ENCODE measurements at regions not wholly inside any gene's neighbourhood (a gene's known extent, or its start where the extent isn't known, plus 50 kb on each side); places are given as distances from the start of the nearest gene placed in this dataset.

GRCh38 chr2:176653479-176654443 lies 384.5 kb downstream of the MTX2 start:
- H3K27me3 ChIP-seq: no peaks in the 10 kb centered on the region
- no peaks in the 10 kb centered on the region for H3K4me1 ChIP-seq
- H3K9ac ChIP-seq: no peak overlapping the region
- H3K4me2 ChIP-seq: no peak overlapping the region
- H3K4me3 ChIP-seq: no peak overlapping the region
- H3K36me3 ChIP-seq: no peaks in the 10 kb centered on the region
- no peak overlapping the region for H3K27ac ChIP-seq
- no peaks in the 10 kb centered on the region for H4K20me1 ChIP-seq
- H3K9me3 ChIP-seq (replicated peaks in 1 of 11): no peaks in the 10 kb centered on the region
- no peak for TF ChIP-seq Cebpa-rat (IDR thresholded peaks at IDR 0.05)

- H4K20me1 ChIP-seq: no peaks in the 10 kb centered on the region
- H3K4me1 ChIP-seq: no peaks in the 10 kb centered on the region
- no peak overlapping the region for H3K9ac ChIP-seq
- H3K4me2 ChIP-seq: no peak overlapping the region
- H3K9me3 ChIP-seq (replicated peaks in 1 of 11): no peaks in the 10 kb centered on the region
- no peak overlapping the region for H3K4me3 ChIP-seq
- no peaks in the 10 kb centered on the region for H3K36me3 ChIP-seq
- no peak overlapping the region for H3K27ac ChIP-seq
- H3K27me3 ChIP-seq: no peaks in the 10 kb centered on the region
- no peak for TF ChIP-seq Cebpa-rat (IDR thresholded peaks at IDR 0.05)
Observed at GRCh38 chr2:176656038-176656775, 387.0 kb downstream of the MTX2 start.

GRCh38 chr2:176656776-176657140 lies 387.5 kb downstream of the MTX2 start:
- TF ChIP-seq Cebpa-rat (IDR thresholded peaks at IDR 0.05): no peak
- Histone ChIP-seq H3K9ac (no peak overlapping the region), H3K4me3 (no peak overlapping the region), H4K20me1 (no peaks in the 10 kb centered on the region), H3K36me3 (no peaks in the 10 kb centered on the region), H3K9me3 (replicated peaks in 1 of 11) (no peaks in the 10 kb centered on the region), H3K27me3 (no peaks in the 10 kb centered on the region), H3K4me1 (no peaks in the 10 kb centered on the region), H3K27ac (no peak overlapping the region), H3K4me2 (no peak overlapping the region)

- TF ChIP-seq Cebpa-rat (IDR thresholded peaks at IDR 0.05): no peak
- no peaks in the 10 kb centered on the region for H3K36me3 ChIP-seq
- no peaks in the 10 kb centered on the region for H3K27me3 ChIP-seq
- no peaks in the 10 kb centered on the region for H4K20me1 ChIP-seq
- H3K4me3 ChIP-seq: no peak overlapping the region
- H3K4me2 ChIP-seq: no peak overlapping the region
- H3K9ac ChIP-seq: no peak overlapping the region
- no peak overlapping the region for H3K27ac ChIP-seq
- H3K9me3 ChIP-seq (replicated peaks in 1 of 11): no peaks in the 10 kb centered on the region
- H3K4me1 ChIP-seq: no peaks in the 10 kb centered on the region
Observed at GRCh38 chr2:176657393-176657792, 388.2 kb downstream of the MTX2 start.

- Histone ChIP-seq H4K20me1 (no peaks in the 10 kb centered on the region), H3K4me1 (no peaks in the 10 kb centered on the region), H3K9me3 (replicated peaks in 1 of 11) (no peaks in the 10 kb centered on the region), H3K4me2 (no peak overlapping the region), H3K27me3 (no peaks in the 10 kb centered on the region), H3K27ac (no peak overlapping the region), H3K4me3 (no peak overlapping the region), H3K9ac (no peak overlapping the region), H3K36me3 (no peaks in the 10 kb centered on the region)
- no peak for TF ChIP-seq Cebpa-rat (IDR thresholded peaks at IDR 0.05)
Observed at GRCh38 chr2:176658708-176659107, 389.5 kb downstream of the MTX2 start.

- no peak overlapping the region for H3K27ac ChIP-seq
- H4K20me1 ChIP-seq: no peaks in the 10 kb centered on the region
- H3K9ac ChIP-seq: no peak overlapping the region
- no peaks in the 10 kb centered on the region for H3K9me3 ChIP-seq (replicated peaks in 1 of 11)
- TF ChIP-seq Cebpa-rat (IDR thresholded peaks at IDR 0.05): no peak
- H3K4me2 ChIP-seq: no peak overlapping the region
- no peak overlapping the region for H3K4me3 ChIP-seq
- H3K27me3 ChIP-seq: no peaks in the 10 kb centered on the region
- H3K4me1 ChIP-seq: no peaks in the 10 kb centered on the region
- no peaks in the 10 kb centered on the region for H3K36me3 ChIP-seq
Observed at GRCh38 chr2:176662753-176663152, 393.5 kb downstream of the MTX2 start.

- Histone ChIP-seq H3K4me1 (no peaks in the 10 kb centered on the region), H4K20me1 (no peaks in the 10 kb centered on the region), H3K4me3 (no peak overlapping the region), H3K36me3 (no peaks in the 10 kb centered on the region), H3K27me3 (no peaks in the 10 kb centered on the region), H3K27ac (no peak overlapping the region), H3K4me2 (no peak overlapping the region), H3K9ac (no peak overlapping the region), H3K9me3 (replicated peaks in 1 of 11) (no peaks in the 10 kb centered on the region)
- no peak for TF ChIP-seq Cebpa-rat (IDR thresholded peaks at IDR 0.05)
Observed at GRCh38 chr2:176664478-176664877, 395.2 kb downstream of the MTX2 start.

GRCh38 chr2:176665086-176665485 lies 395.8 kb downstream of the MTX2 start:
- no peaks in the 10 kb centered on the region for H3K36me3 ChIP-seq
- no peaks in the 10 kb centered on the region for H4K20me1 ChIP-seq
- H3K4me3 ChIP-seq: no peak overlapping the region
- H3K9ac ChIP-seq: no peak overlapping the region
- no peaks in the 10 kb centered on the region for H3K4me1 ChIP-seq
- H3K9me3 ChIP-seq (replicated peaks in 1 of 11): no peaks in the 10 kb centered on the region
- H3K27me3 ChIP-seq: no peaks in the 10 kb centered on the region
- no peak overlapping the region for H3K4me2 ChIP-seq
- no peak for TF ChIP-seq Cebpa-rat (IDR thresholded peaks at IDR 0.05)
- no peak overlapping the region for H3K27ac ChIP-seq

- TF ChIP-seq Cebpa-rat (IDR thresholded peaks at IDR 0.05): no peak
- H4K20me1 ChIP-seq: no peaks in the 10 kb centered on the region
- H3K36me3 ChIP-seq: no peaks in the 10 kb centered on the region
- H3K9ac ChIP-seq: no peak overlapping the region
- no peak overlapping the region for H3K4me2 ChIP-seq
- no peak overlapping the region for H3K27ac ChIP-seq
- H3K27me3 ChIP-seq: no peaks in the 10 kb centered on the region
- H3K9me3 ChIP-seq (replicated peaks in 1 of 11): no peaks in the 10 kb centered on the region
- H3K4me1 ChIP-seq: no peaks in the 10 kb centered on the region
- H3K4me3 ChIP-seq: no peak overlapping the region
Observed at GRCh38 chr2:176668912-176669311, 399.7 kb downstream of the MTX2 start.
